Renal pelvis (tissue), 1 donor: ENCODE measurements at regions not wholly inside any gene's neighbourhood (a gene's known extent, or its start where the extent isn't known, plus 50 kb on each side); places are given as distances from the start of the nearest gene placed in this dataset.
"Not testable (repeated sequence)": the region's sequence is repeated elsewhere in the genome, so short reads cannot be mapped to it uniquely, and the experiment has no call there.

Experiments
- DNase-seq: peaks from one replicate; pipeline ENCODE4 v3.0.0-alpha.2; 2013

GRCh38 chr14:97074456-97074855 is 277.3 kb downstream of the VRK1 start:
- DNase-seq, result no peak

- DNase-seq, result no peak
Measured at GRCh38 chr14:97074856-97075255, 277.7 kb downstream of the VRK1 start.

- DNase-seq, result peak; percentile 23
Measured at GRCh38 chr14:97077253-97077653, 280.1 kb downstream of the VRK1 start.

GRCh38 chr14:97077687-97078086 is 280.5 kb downstream of the VRK1 start:
- no peak for DNase-seq

- DNase-seq, result no peak
Measured at GRCh38 chr14:97080991-97081390, 283.8 kb downstream of the VRK1 start.

- no peak for DNase-seq
Measured at GRCh38 chr14:97095269-97095668, 298.1 kb downstream of the VRK1 start.

- no peak for DNase-seq
Measured at GRCh38 chr14:97097296-97097695, 300.1 kb downstream of the VRK1 start.

- no peak for DNase-seq
Measured at GRCh38 chr14:97100306-97100705, 303.1 kb downstream of the VRK1 start.

- no peak for DNase-seq
Measured at GRCh38 chr14:97101561-97101960, 304.4 kb downstream of the VRK1 start.

GRCh38 chr14:97104029-97104428 is 306.8 kb downstream of the VRK1 start:
- no peak for DNase-seq

GRCh38 chr14:97106166-97106565 is 309.0 kb downstream of the VRK1 start:
- no peak for DNase-seq

GRCh38 chr14:97106609-97107008 is 309.4 kb downstream of the VRK1 start:
- DNase-seq, result no peak

- DNase-seq, result no peak
Measured at GRCh38 chr14:97107080-97107479, 309.9 kb downstream of the VRK1 start.

GRCh38 chr14:97107760-97108159 is 310.6 kb downstream of the VRK1 start:
- no peak for DNase-seq

- no peak for DNase-seq
Measured at GRCh38 chr14:97109234-97109633, 312.1 kb downstream of the VRK1 start.

GRCh38 chr14:97113339-97113738 is 316.2 kb downstream of the VRK1 start:
- no peak for DNase-seq

GRCh38 chr14:97116546-97116945 is 319.4 kb downstream of the VRK1 start:
- DNase-seq, result no peak

GRCh38 chr14:97117693-97118092 is 320.5 kb downstream of the VRK1 start:
- no peak for DNase-seq

GRCh38 chr14:97120204-97120603 is 323.0 kb downstream of the VRK1 start:
- DNase-seq, result no peak

GRCh38 chr14:97120611-97121031 is 323.4 kb downstream of the VRK1 start:
- DNase-seq, result no peak

GRCh38 chr14:97129639-97130038 is 332.5 kb downstream of the VRK1 start:
- no peak for DNase-seq

- DNase-seq, result not testable (repeated sequence)
Measured at GRCh38 chr14:97135847-97136246, 338.7 kb downstream of the VRK1 start.

GRCh38 chr14:97137705-97138104 is 340.5 kb downstream of the VRK1 start:
- DNase-seq, result no peak

- DNase-seq, result no peak
Measured at GRCh38 chr14:97138801-97139200, 341.6 kb downstream of the VRK1 start.

- no peak for DNase-seq
Measured at GRCh38 chr14:97143011-97143410, 345.8 kb downstream of the VRK1 start.
